GM23338 (cell line): ENCODE measurements at regions not wholly inside any gene's neighbourhood (a gene's known extent, or its start where the extent isn't known, plus 50 kb on each side); places are given as distances from the start of the nearest gene placed in this dataset.

ENCODE experiments used
- CREB1 ChIP-seq: fragments of 250-450 bp; sonication (Bioruptor Pico); IDR thresholded peaks from 2 replicates; pipeline ENCODE4 v1.5.0; 2020; ENCODE audit warnings: low read depth, mild to moderate bottlenecking, moderate library complexity
- ETS1 ChIP-seq: IDR thresholded peaks from 2 replicates; pipeline ENCODE4 v1.6.1; 2016; ENCODE audit warnings: antibody characterized with exemption
- EZH2 ChIP-seq: fragments of 200-600 bp; sonication (generic); IDR thresholded peaks from one replicate; pipeline ENCODE4 v1.8.0; 2017; ENCODE audit warnings: antibody characterized with exemption, mild to moderate bottlenecking, low read depth; ENCODE audit not compliant: unreplicated experiment
- EZH2phosphoT487 ChIP-seq: fragments of 200-600 bp; sonication (generic); IDR thresholded peaks from one replicate; pipeline ENCODE4 v1.8.1; 2018; ENCODE audit warnings: antibody characterized with exemption; ENCODE audit not compliant: unreplicated experiment
- JUNB ChIP-seq: IDR thresholded peaks from one replicate; pipeline ENCODE4 v1.6.1; 2016; ENCODE audit warnings: antibody characterized with exemption; ENCODE audit not compliant: unreplicated experiment
- NANOG ChIP-seq: IDR thresholded peaks from 2 replicates; pipeline ENCODE4 v1.6.1; 2016; ENCODE audit warnings: antibody characterized with exemption, borderline replicate concordance
- POLR2AphosphoS5 ChIP-seq: IDR thresholded peaks from 2 replicates; pipeline ENCODE4 v1.6.1; 2016; ENCODE audit warnings: antibody characterized with exemption, low read depth
- ZNF114 ChIP-seq: fragments of 250-450 bp; sonication (Bioruptor Pico); IDR thresholded peaks from 2 replicates; pipeline ENCODE4 v1.5.0; 2020; ENCODE audit warnings: mild to moderate bottlenecking, moderate library complexity
- ZNF331 ChIP-seq: fragments of 250-450 bp; sonication (Bioruptor Pico); IDR thresholded peaks from 2 replicates; pipeline ENCODE4 v1.5.0; 2020; ENCODE audit warnings: low read depth, mild to moderate bottlenecking, moderate library complexity
- TF ChIP-seq, protein P1 (sequence below), 2 experiments: fragments of 200-600 bp in 1 of 2; sonication (generic) in 1 of 2; conservative IDR thresholded peaks; 2 replicates each; pipeline versions ENCODE4 v1.5.1 to v1.6.1; 2016 to 2017; ENCODE audit warnings: antibody characterized with exemption in 2 of 2, low read depth in 2 of 2, mild to moderate bottlenecking in 2 of 2, moderate library complexity in 1 of 2
- TF ChIP-seq, protein P2 (sequence below): IDR thresholded peaks from one replicate; pipeline ENCODE4 v1.6.1; 2018; ENCODE audit warnings: antibody characterized with exemption; ENCODE audit not compliant: unreplicated experiment

DNA sequence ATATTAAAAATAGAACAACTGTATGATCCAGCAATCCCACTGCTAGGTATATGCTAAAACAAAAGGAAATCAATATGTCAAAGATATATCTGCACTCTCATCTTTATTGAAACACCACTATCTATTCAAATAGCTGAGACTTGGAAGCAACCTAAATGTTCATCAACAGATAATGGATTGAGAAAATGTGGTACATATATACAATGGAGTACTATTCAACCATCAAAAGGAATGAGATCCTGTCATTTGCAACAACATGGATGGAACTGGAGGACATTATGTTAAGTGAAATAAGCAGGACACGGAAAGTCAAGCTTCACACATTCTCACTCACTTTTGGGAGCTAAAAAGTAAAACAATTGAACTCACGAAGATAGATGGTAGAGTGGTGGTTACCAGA is 610.1 kb upstream of the SEMA3D start:
- TF ChIP-seq, protein P1, sequence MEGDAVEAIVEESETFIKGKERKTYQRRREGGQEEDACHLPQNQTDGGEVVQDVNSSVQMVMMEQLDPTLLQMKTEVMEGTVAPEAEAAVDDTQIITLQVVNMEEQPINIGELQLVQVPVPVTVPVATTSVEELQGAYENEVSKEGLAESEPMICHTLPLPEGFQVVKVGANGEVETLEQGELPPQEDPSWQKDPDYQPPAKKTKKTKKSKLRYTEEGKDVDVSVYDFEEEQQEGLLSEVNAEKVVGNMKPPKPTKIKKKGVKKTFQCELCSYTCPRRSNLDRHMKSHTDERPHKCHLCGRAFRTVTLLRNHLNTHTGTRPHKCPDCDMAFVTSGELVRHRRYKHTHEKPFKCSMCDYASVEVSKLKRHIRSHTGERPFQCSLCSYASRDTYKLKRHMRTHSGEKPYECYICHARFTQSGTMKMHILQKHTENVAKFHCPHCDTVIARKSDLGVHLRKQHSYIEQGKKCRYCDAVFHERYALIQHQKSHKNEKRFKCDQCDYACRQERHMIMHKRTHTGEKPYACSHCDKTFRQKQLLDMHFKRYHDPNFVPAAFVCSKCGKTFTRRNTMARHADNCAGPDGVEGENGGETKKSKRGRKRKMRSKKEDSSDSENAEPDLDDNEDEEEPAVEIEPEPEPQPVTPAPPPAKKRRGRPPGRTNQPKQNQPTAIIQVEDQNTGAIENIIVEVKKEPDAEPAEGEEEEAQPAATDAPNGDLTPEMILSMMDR (conservative IDR thresholded peaks at IDR 0.05; ENCODE audit: low read depth in 2 of 2), result no peak
- TF ChIP-seq POLR2AphosphoS5 (no peak), EZH2 (no peak), ZNF114 (CRISPR knock-in tag) (no peak), JUNB (no peak), EZH2phosphoT487 (no peak), CREB1 (CRISPR knock-in tag) (no peak), ETS1 (no peak), ZNF331 (CRISPR knock-in tag) (no peak), NANOG (no peak)
- TF ChIP-seq, protein P2, sequence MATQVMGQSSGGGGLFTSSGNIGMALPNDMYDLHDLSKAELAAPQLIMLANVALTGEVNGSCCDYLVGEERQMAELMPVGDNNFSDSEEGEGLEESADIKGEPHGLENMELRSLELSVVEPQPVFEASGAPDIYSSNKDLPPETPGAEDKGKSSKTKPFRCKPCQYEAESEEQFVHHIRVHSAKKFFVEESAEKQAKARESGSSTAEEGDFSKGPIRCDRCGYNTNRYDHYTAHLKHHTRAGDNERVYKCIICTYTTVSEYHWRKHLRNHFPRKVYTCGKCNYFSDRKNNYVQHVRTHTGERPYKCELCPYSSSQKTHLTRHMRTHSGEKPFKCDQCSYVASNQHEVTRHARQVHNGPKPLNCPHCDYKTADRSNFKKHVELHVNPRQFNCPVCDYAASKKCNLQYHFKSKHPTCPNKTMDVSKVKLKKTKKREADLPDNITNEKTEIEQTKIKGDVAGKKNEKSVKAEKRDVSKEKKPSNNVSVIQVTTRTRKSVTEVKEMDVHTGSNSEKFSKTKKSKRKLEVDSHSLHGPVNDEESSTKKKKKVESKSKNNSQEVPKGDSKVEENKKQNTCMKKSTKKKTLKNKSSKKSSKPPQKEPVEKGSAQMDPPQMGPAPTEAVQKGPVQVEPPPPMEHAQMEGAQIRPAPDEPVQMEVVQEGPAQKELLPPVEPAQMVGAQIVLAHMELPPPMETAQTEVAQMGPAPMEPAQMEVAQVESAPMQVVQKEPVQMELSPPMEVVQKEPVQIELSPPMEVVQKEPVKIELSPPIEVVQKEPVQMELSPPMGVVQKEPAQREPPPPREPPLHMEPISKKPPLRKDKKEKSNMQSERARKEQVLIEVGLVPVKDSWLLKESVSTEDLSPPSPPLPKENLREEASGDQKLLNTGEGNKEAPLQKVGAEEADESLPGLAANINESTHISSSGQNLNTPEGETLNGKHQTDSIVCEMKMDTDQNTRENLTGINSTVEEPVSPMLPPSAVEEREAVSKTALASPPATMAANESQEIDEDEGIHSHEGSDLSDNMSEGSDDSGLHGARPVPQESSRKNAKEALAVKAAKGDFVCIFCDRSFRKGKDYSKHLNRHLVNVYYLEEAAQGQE, result no peak
